CD4-positive, alpha-beta T cell (primary cell): ENCODE measurements at regions not wholly inside any gene's neighbourhood (a gene's known extent, or its start where the extent isn't known, plus 50 kb on each side); places are given as distances from the start of the nearest gene placed in this dataset.

Experiments used
- ATAC-seq: fragments of 200-7000 bp; cut with Tn5 transposase; one replicate; pipeline ENCODE4 v1.10.0; 2022; ENCODE audit warnings: mild to moderate bottlenecking; ENCODE audit not compliant: poor library complexity
- CTCF ChIA-PET: fragments of 350-600 bp; sonication (Branson Sonifier 250); formaldehyde crosslinking; loops from one replicate; lab custom pipeline; 2021; ENCODE audit warnings: antibody characterized with exemption, inconsistent platforms; lab: Charles Lee
- POLR2A ChIA-PET: fragments of 350-600 bp; sonication (Branson Sonifier 250); formaldehyde crosslinking; loops from one replicate; lab custom pipeline; 2021; ENCODE audit warnings: antibody characterized with exemption, inconsistent platforms; lab: Charles Lee
- DNase-seq, 14 experiments: peaks; one replicate each; pipeline ENCODE4 v3.0.0-alpha.2; 2013 to 2020; ENCODE audit warnings: mixed read lengths in 2 of 14
- H3K27ac ChIP-seq, 2 donors: one replicate each; pipeline versions ENCODE4 v1.5.1 to v1.7.0; 2013; ENCODE audit warnings: low read length in 2 of 2, low read depth in 1 of 2, mild to moderate bottlenecking in 1 of 2
- H3K27me3 ChIP-seq, 2 experiments: 1 replicate in 1 of 2; 2 replicates in 1 of 2; pipeline versions ENCODE4 v1.6.1 to v1.7.0; 2013; ENCODE audit warnings: low read length in 2 of 2, control low read depth in 1 of 2, mild to moderate bottlenecking in 1 of 2, moderate library complexity in 1 of 2; ENCODE audit not compliant: insufficient read depth in 2 of 2, control insufficient read depth in 1 of 2
- H3K36me3 ChIP-seq: one replicate; pipeline ENCODE4 v1.6.1; 2013; ENCODE audit warnings: low read length, control low read depth; ENCODE audit not compliant: insufficient read depth
- H3K4me1 ChIP-seq: one replicate; pipeline ENCODE4 v1.6.1; 2013; ENCODE audit warnings: low read length, control low read depth; ENCODE audit not compliant: insufficient read depth
- H3K4me3 ChIP-seq: one replicate; pipeline ENCODE4 v1.5.1; 2013; ENCODE audit warnings: mild to moderate bottlenecking, low read length, moderate library complexity
- H3K9me3 ChIP-seq, 2 experiments: 1 replicate in 1 of 2; 2 replicates in 1 of 2; pipeline versions ENCODE4 v1.6.1 to v1.7.0; 2013; ENCODE audit warnings: low read length in 2 of 2, mild to moderate bottlenecking in 2 of 2, control low read depth in 1 of 2, moderate library complexity in 1 of 2; ENCODE audit not compliant: control insufficient read depth in 1 of 2, insufficient read depth in 1 of 2
- H3K27ac Mint-ChIP-seq: one replicate; pipeline ENCODE4 v1.8.0; 2020; ENCODE audit warnings: mixed read lengths
- H3K27me3 Mint-ChIP-seq: one replicate; pipeline ENCODE4 v1.8.0; 2021; ENCODE audit warnings: mixed read lengths
- H3K36me3 Mint-ChIP-seq: one replicate; pipeline ENCODE4 v1.8.0; 2021; ENCODE audit warnings: low read depth, mixed read lengths
- H3K4me1 Mint-ChIP-seq: one replicate; pipeline ENCODE4 v1.8.0; 2021; ENCODE audit warnings: low read depth, mixed read lengths
- H3K4me3 Mint-ChIP-seq: one replicate; pipeline ENCODE4 v1.8.0; 2020; ENCODE audit warnings: mild to moderate bottlenecking, mixed read lengths
- H3K9me3 Mint-ChIP-seq: one replicate; pipeline ENCODE4 v1.8.0; 2020; ENCODE audit warnings: mixed read lengths
- intact Hi-C, 2 experiments: fragments of 100-400 bp; cut with DNase I in 1 of 2; cut with micrococcal nuclease in 1 of 2; formaldehyde crosslinking; loops; one replicate each; pipeline versions ENCODE4 v1.15.1 to v1.9.0; 2023 to 2025; cut with DNase I, micrococcal nuclease
- TF ChIP-seq, protein P1 (sequence below): fragments of 200-600 bp; IDR thresholded peaks from one replicate; pipeline ENCODE4 v1.8.0; 2022; ENCODE audit warnings: antibody characterized with exemption, mild to moderate bottlenecking

DNA sequence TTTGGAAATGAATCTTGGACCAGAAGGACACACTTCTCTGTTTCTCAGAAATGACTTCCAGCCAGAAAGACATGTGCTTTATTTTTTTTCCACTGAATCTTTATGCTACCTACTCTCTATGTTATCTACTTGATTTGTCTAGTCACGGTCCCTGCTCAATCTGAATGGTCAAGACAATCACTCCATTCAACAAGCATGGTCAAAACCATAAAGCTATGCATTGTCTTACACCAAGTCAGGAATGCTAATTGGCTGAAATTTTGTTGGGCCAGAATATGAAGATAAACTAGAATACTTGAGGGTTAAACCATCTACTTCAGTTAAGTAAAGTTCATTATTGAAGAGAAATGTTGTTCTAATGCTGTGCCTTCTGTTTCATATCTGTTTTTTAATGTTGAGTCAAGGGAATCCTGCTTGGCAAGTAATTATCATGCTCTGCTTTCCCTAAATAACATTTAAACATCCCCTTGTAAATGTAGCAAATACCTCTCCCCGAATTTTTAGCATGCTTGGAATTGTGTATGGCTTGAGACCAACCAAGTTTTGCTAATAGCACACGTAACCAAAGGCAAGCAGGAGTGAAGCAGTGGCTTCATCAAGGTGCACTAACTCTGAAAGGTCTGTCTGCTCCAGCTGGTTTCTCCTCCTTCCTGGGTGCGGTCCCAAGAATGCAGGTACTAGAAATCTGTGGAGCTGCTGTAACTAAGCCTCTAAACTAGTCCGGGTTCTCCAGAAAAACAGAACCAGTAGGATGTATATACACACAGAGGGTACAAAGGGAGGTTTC lies 190.3 kb upstream of the CDYL start:
- CTCF ChIA-PET: no interaction called here
- ATAC-seq (no peak), DNase-seq (no peak)
- H3K27me3 Mint-ChIP-seq: no peaks in the 10 kb centered on the region
- intact Hi-C loops: no loop called here
- Histone ChIP-seq H3K4me3 (no peak overlapping the region), H3K27me3 (no peaks in the 10 kb centered on the region), H3K9me3 (no peaks in the 10 kb centered on the region), H3K36me3 (no peaks in the 10 kb centered on the region), H3K27ac (no peak overlapping the region), H3K4me1 (no peaks in the 10 kb centered on the region)
- H3K4me1 Mint-ChIP-seq: no peaks in the 10 kb centered on the region
- no peaks in the 10 kb centered on the region for H3K36me3 Mint-ChIP-seq
- TF ChIP-seq, protein P1, sequence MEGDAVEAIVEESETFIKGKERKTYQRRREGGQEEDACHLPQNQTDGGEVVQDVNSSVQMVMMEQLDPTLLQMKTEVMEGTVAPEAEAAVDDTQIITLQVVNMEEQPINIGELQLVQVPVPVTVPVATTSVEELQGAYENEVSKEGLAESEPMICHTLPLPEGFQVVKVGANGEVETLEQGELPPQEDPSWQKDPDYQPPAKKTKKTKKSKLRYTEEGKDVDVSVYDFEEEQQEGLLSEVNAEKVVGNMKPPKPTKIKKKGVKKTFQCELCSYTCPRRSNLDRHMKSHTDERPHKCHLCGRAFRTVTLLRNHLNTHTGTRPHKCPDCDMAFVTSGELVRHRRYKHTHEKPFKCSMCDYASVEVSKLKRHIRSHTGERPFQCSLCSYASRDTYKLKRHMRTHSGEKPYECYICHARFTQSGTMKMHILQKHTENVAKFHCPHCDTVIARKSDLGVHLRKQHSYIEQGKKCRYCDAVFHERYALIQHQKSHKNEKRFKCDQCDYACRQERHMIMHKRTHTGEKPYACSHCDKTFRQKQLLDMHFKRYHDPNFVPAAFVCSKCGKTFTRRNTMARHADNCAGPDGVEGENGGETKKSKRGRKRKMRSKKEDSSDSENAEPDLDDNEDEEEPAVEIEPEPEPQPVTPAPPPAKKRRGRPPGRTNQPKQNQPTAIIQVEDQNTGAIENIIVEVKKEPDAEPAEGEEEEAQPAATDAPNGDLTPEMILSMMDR: no peak
- POLR2A ChIA-PET: no interaction called here
- H3K4me3 Mint-ChIP-seq: no peak overlapping the region
- H3K27ac Mint-ChIP-seq: no peak overlapping the region
- no peaks in the 10 kb centered on the region for H3K9me3 Mint-ChIP-seq

DNA sequence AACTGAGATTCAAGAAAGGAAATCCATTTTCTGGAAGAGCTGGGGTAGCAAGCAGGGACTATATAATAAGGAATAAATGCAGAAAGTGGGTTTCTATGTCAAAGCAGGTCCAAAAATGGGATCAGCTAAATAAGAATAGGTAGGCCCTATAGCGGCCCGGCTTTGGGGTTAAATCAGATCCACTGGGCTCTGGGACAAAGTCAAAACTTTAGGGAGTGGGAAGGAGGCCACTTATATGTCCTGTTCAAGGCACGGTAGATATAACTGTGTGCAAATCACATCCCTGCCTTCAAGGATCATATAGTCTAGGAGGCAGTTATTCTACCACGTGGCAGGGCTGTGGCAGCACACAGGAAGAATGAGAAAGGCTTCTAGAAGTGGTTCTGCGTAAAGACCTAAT lies 191.4 kb upstream of the CDYL start:
- H3K36me3 Mint-ChIP-seq: no peaks in the 10 kb centered on the region
- POLR2A ChIA-PET: no interaction called here
- DNase-seq (no peak), ATAC-seq (no peak)
- CTCF ChIA-PET: no interaction called here
- no peaks in the 10 kb centered on the region for H3K4me1 ChIP-seq
- H3K4me3 ChIP-seq: no peak overlapping the region
- no peaks in the 10 kb centered on the region for H3K27me3 Mint-ChIP-seq
- no peaks in the 10 kb centered on the region for H3K36me3 ChIP-seq
- H3K9me3 ChIP-seq: no peaks in the 10 kb centered on the region
- intact Hi-C loops: no loop called here
- H3K4me1 Mint-ChIP-seq: no peaks in the 10 kb centered on the region
- H3K9me3 Mint-ChIP-seq: no peaks in the 10 kb centered on the region
- no peaks in the 10 kb centered on the region for H3K27me3 ChIP-seq
- H3K4me3 Mint-ChIP-seq: no peak overlapping the region
- TF ChIP-seq, protein P1: no peak
- H3K27ac Mint-ChIP-seq: no peak overlapping the region
- H3K27ac ChIP-seq: no peak overlapping the region

DNA sequence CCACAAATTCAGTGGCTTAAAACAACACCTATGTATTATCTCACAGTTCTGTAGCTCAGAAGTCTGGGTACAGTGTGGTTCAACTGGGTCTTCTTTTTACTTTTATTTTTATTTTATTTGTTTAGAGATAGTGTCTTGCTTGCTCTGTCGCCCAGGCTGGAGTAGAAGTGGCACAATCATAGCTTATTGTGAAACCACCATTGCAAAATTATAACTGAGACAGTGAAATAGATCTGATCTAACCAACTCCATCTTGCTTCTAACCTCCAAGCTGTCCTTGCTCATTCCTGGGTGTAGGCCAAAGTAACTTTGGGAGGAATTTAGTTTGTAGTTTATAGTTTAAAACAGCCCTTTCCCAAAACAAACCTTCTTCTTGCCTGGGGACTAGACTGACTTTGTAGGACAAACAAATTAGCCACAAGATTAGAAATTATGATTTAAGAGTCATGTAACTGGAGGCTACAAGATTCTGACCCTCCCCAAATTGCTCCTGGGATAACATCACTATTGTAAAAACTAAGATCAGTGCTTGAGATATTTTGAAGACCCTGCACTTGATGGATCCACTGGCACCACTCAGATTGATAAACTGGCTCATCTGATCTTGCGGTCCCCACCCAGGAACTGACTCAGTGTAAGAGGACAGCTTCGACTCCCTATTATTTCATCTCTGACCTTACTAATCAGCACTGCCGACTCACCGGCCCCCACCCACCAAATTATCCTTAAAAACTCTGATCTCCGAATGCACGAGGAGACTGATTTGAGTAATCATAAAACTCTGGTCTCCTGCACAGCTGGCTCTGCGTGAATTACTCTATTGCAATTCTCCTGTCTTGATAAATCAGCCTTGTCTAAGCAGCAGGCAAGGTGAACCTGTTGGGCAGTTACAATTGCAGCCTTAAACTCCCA lies 193.4 kb upstream of the CDYL start:
- no peak overlapping the region for H3K27ac ChIP-seq
- no peaks in the 10 kb centered on the region for H3K4me1 ChIP-seq
- Mint-ChIP-seq H3K4me1 (no peaks in the 10 kb centered on the region), H3K36me3 (no peaks in the 10 kb centered on the region), H3K9me3 (no peaks in the 10 kb centered on the region), H3K27ac (no peak overlapping the region), H3K4me3 (no peak overlapping the region), H3K27me3 (peaks cover 5% of the 10 kb centered on the region)
- no peak for ATAC-seq
- H3K4me3 ChIP-seq: no peak overlapping the region
- no peaks in the 10 kb centered on the region for H3K36me3 ChIP-seq
- TF ChIP-seq, protein P1: no peak
- intact Hi-C loops: no loop called here
- POLR2A ChIA-PET: no interaction called here
- H3K27me3 ChIP-seq: no peaks in the 10 kb centered on the region
- CTCF ChIA-PET: no interaction called here
- no peaks in the 10 kb centered on the region for H3K9me3 ChIP-seq
- no peak for DNase-seq
